RPMI7951 (cell line): ENCODE measurements at regions not wholly inside any gene's neighbourhood (a gene's known extent, or its start where the extent isn't known, plus 50 kb on each side); places are given as distances from the start of the nearest gene placed in this dataset.

ENCODE experiments used
- DNase-seq: peaks from one replicate; pipeline ENCODE4 v3.0.0-alpha.2; 2012; ENCODE audit warnings: low read depth

DNA sequence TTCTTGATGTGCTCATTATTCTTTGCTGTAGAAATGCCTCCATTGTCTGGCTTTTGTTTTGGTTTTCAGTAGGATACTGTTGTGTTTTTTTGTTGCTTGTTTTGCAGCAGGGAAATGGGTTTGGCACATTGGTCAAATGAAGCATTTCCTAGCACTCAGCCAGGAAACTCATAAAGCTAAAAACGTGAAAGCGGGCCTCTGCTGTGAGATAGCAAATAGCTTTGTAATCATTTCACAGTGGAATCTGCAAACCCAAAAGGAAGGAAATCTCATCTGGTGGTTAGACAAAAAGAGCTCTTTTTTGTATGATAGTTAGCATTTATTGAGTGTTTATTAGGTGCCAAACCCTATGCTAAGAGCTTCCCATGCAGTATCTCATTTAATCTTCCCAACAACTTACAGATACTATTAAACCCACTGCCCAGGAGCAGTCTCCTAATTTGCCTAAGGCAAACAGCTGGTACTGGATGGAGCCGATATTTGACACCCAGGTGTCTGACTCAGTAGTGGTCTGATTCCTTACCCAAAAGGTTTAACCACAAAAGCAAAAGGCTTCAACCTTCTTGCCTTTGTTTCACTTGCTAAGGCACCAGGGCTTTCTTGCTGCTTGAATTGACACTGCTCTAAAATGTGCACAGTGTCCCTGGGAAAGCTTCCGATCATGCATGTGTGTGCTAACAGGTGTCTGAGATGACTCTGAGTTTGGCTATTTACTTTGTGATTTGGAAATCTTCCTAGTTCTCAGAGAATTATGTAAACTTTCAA is 527.9 kb upstream of the MDFIC2 start:
- DNase-seq = peak; percentile 76

GRCh38 chr3:70833239-70833960 is 521.0 kb upstream of the MDFIC2 start:
- peak; percentile 61 for DNase-seq

GRCh38 chr3:70832834-70833205 is 520.4 kb upstream of the MDFIC2 start:
- peak; percentile 96 for DNase-seq

DNA sequence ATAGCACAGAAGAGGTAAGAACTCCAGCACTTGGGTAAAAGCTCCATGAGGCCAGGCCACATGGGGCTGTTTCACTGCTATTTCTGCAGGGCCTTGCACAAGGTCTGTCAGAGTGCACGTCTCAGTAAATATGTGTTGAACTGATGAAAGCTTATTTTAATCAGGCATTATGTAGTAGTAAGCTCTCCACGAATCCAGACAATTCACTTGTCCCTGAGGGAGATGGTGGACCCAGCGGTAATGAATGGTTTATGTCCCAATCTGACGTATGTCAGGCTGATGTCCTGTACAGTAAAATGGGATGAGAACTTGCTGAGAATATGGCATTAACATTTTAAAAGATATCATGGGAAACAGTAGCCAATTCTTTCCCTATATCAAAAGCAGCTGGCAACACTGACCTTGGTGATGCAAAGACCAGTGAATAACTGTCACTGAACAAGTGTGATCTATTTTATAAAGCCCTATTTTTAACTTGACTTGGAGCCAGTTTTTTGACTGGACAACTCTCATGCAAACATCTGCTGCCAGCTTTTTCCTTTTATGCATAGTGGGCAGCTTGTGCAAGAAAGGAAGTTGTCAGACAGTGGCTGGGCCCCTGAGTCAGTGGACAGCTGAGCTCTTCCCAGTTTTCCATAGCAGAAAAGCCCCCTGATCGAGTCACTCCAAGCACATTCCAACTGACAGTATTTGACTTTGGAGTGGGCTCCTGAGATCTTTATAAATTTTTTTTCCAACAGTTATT is 519.8 kb upstream of the MDFIC2 start:
- peak; percentile 98 for DNase-seq

- peak; percentile 90 for DNase-seq
These were observed 516.7 kb upstream of the MDFIC2 start for GRCh38 chr3:70829092-70829491.

- peak; percentile 95 for DNase-seq
These were observed 512.3 kb upstream of the MDFIC2 start for GRCh38 chr3:70824773-70825172.

- peak; percentile 79 for DNase-seq
These were observed 511.6 kb upstream of the MDFIC2 start for GRCh38 chr3:70824078-70824477.

GRCh38 chr3:70823622-70824021 is 511.2 kb upstream of the MDFIC2 start:
- DNase-seq = peak; percentile 10

DNA sequence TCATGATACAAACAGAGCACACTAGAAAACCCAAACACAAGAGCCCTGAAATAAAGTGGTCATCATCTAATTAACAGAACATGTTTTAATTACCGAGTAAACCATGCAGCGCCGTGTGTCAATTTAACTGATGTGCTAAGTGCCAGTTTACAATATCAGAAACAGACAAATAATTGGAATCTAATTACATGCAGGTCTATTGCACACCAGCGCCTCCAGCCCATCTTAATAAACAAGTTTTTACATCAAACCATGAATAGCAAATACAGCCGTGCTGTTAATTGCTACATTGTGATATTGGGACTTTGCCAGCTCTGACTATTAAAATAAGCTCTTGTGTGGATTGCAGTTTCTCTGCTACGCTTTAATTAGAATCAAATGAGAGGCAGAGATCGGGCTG is 510.2 kb upstream of the MDFIC2 start:
- DNase-seq = no peak

DNA sequence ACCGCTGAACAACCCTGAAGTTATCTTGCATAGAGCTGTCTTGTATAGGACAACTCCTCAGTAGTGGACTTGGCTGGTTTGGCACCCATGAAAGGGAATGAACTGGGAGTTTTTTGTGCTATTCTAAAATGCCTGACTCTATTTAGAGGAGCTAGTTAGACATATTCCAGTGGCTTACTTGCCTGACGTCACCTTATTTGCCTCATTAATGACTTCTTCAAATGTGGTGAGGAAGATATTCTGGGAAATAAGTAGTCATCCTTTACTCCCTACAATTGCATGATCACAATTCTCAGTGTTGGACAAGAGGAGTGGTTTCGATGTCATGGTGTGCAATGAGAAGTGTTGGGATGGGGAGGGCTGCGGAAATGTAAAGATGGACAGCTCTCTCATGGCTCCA is 509.2 kb upstream of the MDFIC2 start:
- peak; percentile 19 for DNase-seq

DNA sequence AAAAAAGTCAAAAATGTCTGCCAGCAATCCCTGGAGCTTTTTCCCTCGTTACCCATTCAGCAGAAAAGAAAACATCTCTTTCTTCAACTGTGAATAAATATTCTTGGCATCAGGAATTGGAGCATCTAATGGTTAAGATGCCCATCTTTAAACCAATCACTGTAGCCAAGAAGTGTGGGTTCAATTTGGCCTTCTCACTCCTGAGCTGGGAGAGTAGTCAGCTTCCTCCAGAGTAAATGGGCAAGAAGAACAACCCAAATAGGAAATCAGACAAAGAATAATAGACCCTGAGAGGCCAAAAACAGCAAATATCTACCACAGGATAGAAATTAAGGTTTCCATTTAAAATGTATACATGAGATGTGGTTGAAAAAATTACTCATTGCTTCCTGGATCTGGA is 508.0 kb upstream of the MDFIC2 start:
- no peak for DNase-seq

GRCh38 chr3:70818145-70818544 is 505.7 kb upstream of the MDFIC2 start:
- no peak for DNase-seq

GRCh38 chr3:70816346-70816745 is 503.9 kb upstream of the MDFIC2 start:
- peak; percentile 53 for DNase-seq

DNA sequence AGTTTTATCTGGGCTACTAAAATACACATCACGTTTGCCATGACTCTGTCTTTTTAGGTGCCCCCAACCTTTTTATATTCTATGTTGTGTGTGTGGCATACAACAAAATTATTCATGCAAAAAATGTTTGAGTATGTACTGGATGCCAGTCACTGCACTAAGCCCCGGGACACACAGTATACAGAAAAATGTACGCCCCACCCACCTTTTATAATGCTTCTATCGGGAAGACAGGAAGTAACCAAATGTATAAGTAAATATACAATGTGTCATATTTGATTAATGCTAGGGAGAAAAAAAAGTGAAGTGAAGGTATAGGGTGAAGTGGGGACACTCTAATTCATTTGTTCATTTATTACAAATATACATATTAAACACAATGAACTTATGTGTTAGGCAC is 503.4 kb upstream of the MDFIC2 start:
- DNase-seq = no peak

- no peak for DNase-seq
These were observed 500.9 kb upstream of the MDFIC2 start for GRCh38 chr3:70813311-70813710.

DNA sequence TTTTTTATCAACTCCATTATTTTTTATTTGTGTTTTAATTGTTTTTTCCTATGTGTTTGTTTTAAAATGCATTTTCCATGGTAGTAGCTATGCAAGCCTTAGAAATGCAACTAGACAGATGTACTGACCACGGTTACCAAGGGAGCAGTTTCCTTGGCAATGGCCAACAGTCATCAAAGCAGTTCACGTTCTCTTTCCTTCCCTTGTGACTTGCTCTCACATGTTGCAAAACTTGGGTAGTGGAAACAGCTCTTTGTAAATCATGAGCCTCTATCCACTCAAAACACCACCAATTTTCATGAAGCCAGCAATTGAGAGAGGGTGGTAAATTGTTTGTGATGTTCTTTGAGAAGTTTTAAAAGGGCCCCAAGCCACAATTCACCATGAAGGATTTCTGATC is 499.4 kb upstream of the MDFIC2 start:
- peak; percentile 76 for DNase-seq

DNA sequence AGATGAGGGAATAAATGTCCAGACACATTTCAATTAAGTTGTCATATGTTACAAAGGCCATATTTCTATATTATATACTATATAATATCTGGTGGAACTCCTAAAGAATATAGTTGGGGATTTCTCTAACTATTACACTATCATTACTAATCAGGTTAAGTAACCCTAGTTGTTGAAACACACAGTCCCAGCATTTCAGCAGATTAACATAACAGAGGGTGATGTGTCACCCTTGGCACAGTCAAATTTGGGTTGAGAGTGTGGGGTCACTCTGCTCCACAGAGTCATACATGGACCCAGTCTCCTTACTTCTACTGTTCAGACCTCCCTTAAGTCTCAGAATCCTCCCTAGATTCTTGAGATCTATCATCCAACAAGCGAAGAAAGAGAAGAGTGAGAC is 496.4 kb upstream of the MDFIC2 start:
- no peak for DNase-seq

GRCh38 chr3:70806556-70806955 is 494.1 kb upstream of the MDFIC2 start:
- DNase-seq = no peak

DNA sequence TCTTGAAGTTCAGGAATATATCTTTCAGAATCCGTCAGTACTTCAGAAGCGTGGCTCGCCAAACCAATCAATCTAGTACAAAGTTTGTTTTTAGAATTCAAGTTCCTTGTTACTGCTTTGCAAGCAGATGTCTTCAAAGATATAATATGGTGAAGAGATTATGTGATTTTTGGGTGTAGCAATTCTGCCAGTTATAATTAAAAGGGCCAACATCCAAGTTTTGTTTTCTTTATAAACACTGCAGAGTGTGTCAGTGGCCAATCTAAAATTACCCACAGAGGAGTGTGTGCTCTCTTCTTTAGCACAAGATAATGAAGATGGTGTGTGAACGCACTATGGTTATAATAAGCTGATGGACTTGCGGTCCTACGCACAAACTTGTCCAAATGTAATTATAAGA is 493.6 kb upstream of the MDFIC2 start:
- no peak for DNase-seq

GRCh38 chr3:70805061-70805889 is 492.8 kb upstream of the MDFIC2 start:
- peak; percentile 47 for DNase-seq

GRCh38 chr3:70803891-70804290 is 491.5 kb upstream of the MDFIC2 start:
- no peak for DNase-seq

DNA sequence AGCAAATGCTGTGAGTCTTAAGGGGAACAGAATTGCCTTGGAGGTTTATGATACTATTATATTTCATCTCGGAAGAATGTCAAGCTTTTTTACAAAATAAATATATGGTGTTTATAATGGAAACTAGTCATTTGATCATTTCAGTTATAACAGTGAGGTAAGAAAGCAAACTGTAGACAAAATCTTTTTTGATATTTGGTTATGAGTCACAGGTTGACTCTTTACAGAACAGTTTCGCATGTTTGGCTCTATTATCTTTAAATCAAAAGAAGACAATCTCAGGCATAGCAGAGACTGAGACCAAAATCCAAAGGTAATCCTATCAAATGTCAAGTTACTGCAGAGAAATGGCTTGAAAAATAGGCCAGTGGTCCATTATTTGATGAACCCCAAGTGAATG is 490.9 kb upstream of the MDFIC2 start:
- no peak for DNase-seq
